ENCODE measurements at regions not wholly inside any gene's neighbourhood (a gene's known extent, or its start where the extent isn't known, plus 50 kb on each side); places are given as distances from the start of the nearest gene placed in this dataset.

GRCh38 chr2:145600811-145601210 lies 1080.9 kb upstream of the ZEB2 start:
- no peak for DNase-seq (ENCODE audit: low read depth in 1 of 2, low spot score in 1 of 2)
- no peaks in the 10 kb centered on the region for H3K27me3 ChIP-seq (ENCODE audit: insufficient read depth, poor library complexity, severe bottlenecking)
- no peak for TF ChIP-seq SPI1 (IDR thresholded peaks at IDR 0.05; ENCODE audit: borderline replicate concordance, low read depth)
- TF ChIP-seq, protein P1, sequence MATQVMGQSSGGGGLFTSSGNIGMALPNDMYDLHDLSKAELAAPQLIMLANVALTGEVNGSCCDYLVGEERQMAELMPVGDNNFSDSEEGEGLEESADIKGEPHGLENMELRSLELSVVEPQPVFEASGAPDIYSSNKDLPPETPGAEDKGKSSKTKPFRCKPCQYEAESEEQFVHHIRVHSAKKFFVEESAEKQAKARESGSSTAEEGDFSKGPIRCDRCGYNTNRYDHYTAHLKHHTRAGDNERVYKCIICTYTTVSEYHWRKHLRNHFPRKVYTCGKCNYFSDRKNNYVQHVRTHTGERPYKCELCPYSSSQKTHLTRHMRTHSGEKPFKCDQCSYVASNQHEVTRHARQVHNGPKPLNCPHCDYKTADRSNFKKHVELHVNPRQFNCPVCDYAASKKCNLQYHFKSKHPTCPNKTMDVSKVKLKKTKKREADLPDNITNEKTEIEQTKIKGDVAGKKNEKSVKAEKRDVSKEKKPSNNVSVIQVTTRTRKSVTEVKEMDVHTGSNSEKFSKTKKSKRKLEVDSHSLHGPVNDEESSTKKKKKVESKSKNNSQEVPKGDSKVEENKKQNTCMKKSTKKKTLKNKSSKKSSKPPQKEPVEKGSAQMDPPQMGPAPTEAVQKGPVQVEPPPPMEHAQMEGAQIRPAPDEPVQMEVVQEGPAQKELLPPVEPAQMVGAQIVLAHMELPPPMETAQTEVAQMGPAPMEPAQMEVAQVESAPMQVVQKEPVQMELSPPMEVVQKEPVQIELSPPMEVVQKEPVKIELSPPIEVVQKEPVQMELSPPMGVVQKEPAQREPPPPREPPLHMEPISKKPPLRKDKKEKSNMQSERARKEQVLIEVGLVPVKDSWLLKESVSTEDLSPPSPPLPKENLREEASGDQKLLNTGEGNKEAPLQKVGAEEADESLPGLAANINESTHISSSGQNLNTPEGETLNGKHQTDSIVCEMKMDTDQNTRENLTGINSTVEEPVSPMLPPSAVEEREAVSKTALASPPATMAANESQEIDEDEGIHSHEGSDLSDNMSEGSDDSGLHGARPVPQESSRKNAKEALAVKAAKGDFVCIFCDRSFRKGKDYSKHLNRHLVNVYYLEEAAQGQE (IDR thresholded peaks at IDR 0.05; ENCODE audit: insufficient replicate concordance, low read depth), result no peak
- TF ChIP-seq POLR2AphosphoS5 (IDR thresholded peaks at IDR 0.05; ENCODE audit: low read depth), result no peak
- H3K27ac ChIP-seq (replicated peaks), result no peak overlapping the region
- no peak overlapping the region for H3K4me3 ChIP-seq (replicated peaks; ENCODE audit: insufficient read depth, low read length)

DNA sequence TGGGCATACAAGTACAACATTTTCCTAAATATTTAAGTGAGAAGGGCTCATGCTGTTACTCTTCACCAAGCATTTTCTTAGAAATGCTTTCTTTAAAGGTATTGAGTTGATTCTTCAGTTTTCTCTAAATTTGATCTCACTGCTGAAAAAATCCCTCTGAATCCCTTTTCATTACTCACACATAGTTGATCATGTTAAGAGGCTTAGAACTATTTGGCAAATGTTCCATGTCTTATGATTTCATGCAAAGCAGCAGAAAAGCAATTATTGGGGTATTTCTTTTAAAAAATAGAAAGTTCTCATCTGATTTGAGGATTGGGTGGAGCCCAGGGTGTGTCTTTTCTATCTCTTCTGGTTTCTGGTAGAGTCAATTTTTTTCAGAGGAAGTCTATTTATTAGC lies 1079.8 kb upstream of the ZEB2 start:
- Histone ChIP-seq H3K27ac (replicated peaks) (no peak overlapping the region), H3K27me3 (ENCODE audit: insufficient read depth, poor library complexity, severe bottlenecking) (no peaks in the 10 kb centered on the region), H3K4me3 (replicated peaks; ENCODE audit: insufficient read depth, low read length) (no peak overlapping the region)
- DNase-seq (ENCODE audit: low read depth in 1 of 2, low spot score in 1 of 2), result no peak
- TF ChIP-seq, protein P1 (IDR thresholded peaks at IDR 0.05; ENCODE audit: insufficient replicate concordance, low read depth), result no peak
- TF ChIP-seq POLR2AphosphoS5 (IDR thresholded peaks at IDR 0.05; ENCODE audit: low read depth) (no peak), CTCF (IDR thresholded peaks at IDR 0.05; ENCODE audit: insufficient read depth, low read length) (no peak), GABPA (IDR thresholded peaks at IDR 0.05; ENCODE audit: low read depth) (no peak), SPI1 (IDR thresholded peaks at IDR 0.05; ENCODE audit: borderline replicate concordance, low read depth) (no peak)

GRCh38 chr2:145598434-145598833 lies 1078.5 kb upstream of the ZEB2 start:
- no peaks in the 10 kb centered on the region for H3K27me3 ChIP-seq (ENCODE audit: insufficient read depth, poor library complexity, severe bottlenecking)
- no peak overlapping the region for H3K27ac ChIP-seq (replicated peaks)
- TF ChIP-seq, protein P1 (IDR thresholded peaks at IDR 0.05; ENCODE audit: insufficient replicate concordance, low read depth), result no peak
- TF ChIP-seq SPI1 (IDR thresholded peaks at IDR 0.05; ENCODE audit: borderline replicate concordance, low read depth), result no peak
- TF ChIP-seq POLR2AphosphoS5 (IDR thresholded peaks at IDR 0.05; ENCODE audit: low read depth), result no peak
- no peak overlapping the region for H3K4me3 ChIP-seq (replicated peaks; ENCODE audit: insufficient read depth, low read length)
- DNase-seq (ENCODE audit: low read depth in 1 of 2, low spot score in 1 of 2), result no peak

GRCh38 chr2:145597809-145598208 lies 1077.9 kb upstream of the ZEB2 start:
- no peak overlapping the region for H3K4me3 ChIP-seq (replicated peaks; ENCODE audit: insufficient read depth, low read length)
- no peaks in the 10 kb centered on the region for H3K27me3 ChIP-seq (ENCODE audit: insufficient read depth, poor library complexity, severe bottlenecking)
- H3K27ac ChIP-seq (replicated peaks), result no peak overlapping the region
- TF ChIP-seq SPI1 (IDR thresholded peaks at IDR 0.05; ENCODE audit: borderline replicate concordance, low read depth), result no peak
- TF ChIP-seq GABPA (IDR thresholded peaks at IDR 0.05; ENCODE audit: low read depth), result no peak
- TF ChIP-seq, protein P1 (IDR thresholded peaks at IDR 0.05; ENCODE audit: insufficient replicate concordance, low read depth), result no peak
- TF ChIP-seq CTCF (IDR thresholded peaks at IDR 0.05; ENCODE audit: insufficient read depth, low read length), result no peak
- TF ChIP-seq POLR2AphosphoS5 (IDR thresholded peaks at IDR 0.05; ENCODE audit: low read depth), result no peak
- no peak for DNase-seq (ENCODE audit: low read depth in 1 of 2, low spot score in 1 of 2)

Data from HL-60 (cell line).